AG10803 (cell line): ENCODE measurements at regions not wholly inside any gene's neighbourhood (a gene's known extent, or its start where the extent isn't known, plus 50 kb on each side); places are given as distances from the start of the nearest gene placed in this dataset.

Source experiments
- DNase-seq: peaks from one replicate; pipeline ENCODE4 v3.0.0; 2010; ENCODE audit warnings: low read depth
- H3K4me3 ChIP-seq: 2 replicates; pipeline ENCODE4 v1.5.1; 2011; ENCODE audit warnings: mild to moderate bottlenecking, low read length, control low read depth
- TF ChIP-seq, protein P1 (sequence below): conservative IDR thresholded peaks from 2 replicates; pipeline ENCODE4 v1.5.1; 2011; ENCODE audit warnings: mild to moderate bottlenecking, low read length, control low read depth, inconsistent platforms

DNA sequence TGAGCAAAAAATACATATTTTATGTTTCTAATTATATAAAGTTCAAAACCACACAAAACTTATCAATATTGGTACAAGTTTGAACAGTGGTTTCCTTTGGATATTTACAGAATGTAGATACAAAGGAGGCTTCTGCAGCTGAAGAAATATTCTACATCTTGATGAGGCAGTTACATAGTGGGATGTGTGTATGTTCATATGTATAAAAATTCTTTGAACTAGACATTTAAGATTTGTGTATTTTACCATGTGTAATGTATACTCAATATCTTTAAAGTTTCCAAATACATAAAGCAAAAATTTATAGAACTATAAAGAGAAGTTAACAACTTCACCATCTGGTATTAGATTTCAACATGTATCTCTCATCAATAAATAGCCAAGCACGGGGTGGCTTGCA, 80.7 kb upstream of the TNFSF4 start:
- no peak for DNase-seq
- TF ChIP-seq, protein P1, sequence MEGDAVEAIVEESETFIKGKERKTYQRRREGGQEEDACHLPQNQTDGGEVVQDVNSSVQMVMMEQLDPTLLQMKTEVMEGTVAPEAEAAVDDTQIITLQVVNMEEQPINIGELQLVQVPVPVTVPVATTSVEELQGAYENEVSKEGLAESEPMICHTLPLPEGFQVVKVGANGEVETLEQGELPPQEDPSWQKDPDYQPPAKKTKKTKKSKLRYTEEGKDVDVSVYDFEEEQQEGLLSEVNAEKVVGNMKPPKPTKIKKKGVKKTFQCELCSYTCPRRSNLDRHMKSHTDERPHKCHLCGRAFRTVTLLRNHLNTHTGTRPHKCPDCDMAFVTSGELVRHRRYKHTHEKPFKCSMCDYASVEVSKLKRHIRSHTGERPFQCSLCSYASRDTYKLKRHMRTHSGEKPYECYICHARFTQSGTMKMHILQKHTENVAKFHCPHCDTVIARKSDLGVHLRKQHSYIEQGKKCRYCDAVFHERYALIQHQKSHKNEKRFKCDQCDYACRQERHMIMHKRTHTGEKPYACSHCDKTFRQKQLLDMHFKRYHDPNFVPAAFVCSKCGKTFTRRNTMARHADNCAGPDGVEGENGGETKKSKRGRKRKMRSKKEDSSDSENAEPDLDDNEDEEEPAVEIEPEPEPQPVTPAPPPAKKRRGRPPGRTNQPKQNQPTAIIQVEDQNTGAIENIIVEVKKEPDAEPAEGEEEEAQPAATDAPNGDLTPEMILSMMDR, result no peak
- H3K4me3 ChIP-seq, result no peak overlapping the region

DNA sequence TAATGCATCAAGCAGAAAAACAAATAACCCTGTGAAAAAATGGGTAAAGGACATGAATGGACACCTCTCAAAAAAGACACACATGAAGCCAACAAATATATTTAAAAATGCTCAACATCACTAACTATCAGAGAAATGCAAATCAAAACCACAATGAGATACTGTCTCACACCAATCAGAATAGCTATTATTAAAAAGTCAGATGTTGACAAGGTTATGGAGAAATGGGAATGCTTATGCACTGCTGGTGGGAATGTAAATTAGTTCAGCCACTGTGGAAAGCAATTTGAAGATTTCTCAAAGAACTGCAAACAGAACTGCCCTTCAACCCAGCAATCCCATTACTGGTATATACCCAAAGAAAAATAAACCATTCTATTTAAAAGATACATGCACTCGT, 86.6 kb upstream of the TNFSF4 start:
- no peak overlapping the region for H3K4me3 ChIP-seq
- TF ChIP-seq, protein P1, result no peak
- no peak for DNase-seq

DNA sequence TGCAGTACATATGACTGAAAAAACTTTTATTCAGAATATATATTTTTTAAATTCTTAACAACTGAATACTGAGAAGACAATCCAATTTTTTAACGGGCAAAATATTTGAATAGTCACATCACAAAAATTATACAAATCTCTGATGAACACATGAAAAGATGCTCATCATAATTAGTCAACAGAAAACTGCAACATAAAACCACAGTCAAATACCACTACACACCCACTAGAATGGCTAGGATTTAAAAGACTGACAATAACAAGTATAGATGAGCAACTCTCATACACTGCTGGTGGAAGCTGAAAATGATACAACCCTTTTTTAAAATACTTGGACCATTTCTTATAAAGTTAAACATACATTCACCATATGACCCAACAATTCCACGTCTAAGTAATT, 87.7 kb upstream of the TNFSF4 start:
- DNase-seq, result peak; percentile 79
- no peak overlapping the region for H3K4me3 ChIP-seq
- TF ChIP-seq, protein P1, result no peak

DNA sequence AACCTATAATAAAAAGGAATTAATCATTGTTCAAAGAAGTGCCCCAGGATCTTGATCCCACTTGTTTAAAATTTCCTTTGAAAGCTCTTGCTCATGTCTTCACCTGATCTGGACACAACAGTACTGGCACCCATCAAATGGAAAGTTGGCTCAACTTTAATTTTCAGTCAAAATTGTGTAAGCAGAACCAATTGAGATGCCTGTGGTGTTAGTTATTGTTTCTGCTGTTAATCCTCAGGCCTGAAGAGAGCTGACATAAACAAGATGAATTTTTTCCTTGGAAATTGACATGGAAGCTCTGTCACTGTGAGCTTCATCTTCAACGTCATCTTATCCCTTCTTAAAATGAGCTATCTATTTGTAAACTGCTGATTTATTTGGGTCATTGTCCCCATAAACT, 88.3 kb upstream of the TNFSF4 start:
- no peak overlapping the region for H3K4me3 ChIP-seq
- peak; percentile 67 for DNase-seq
- TF ChIP-seq, protein P1, result no peak

DNA sequence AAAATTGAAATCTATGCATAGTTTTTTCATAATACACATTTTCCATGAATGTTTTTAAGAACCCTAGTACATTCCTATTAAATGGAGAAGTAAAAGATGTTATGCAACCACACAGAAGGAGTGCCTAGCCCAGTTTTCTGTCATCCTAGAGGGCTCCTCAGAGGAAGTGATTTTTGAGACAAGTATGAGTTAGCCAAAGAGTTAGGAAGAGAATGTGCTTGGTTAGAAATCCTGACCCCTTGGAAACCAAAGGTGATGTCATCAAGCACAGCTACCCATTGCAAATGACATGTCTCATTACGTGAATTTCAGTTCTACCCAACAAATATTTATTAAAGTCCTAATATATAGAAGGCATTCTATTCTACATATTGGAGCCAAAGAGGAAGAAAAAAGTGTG, 88.9 kb upstream of the TNFSF4 start:
- H3K4me3 ChIP-seq, result no peak overlapping the region
- DNase-seq, result peak; percentile 49
- TF ChIP-seq, protein P1, result no peak

DNA sequence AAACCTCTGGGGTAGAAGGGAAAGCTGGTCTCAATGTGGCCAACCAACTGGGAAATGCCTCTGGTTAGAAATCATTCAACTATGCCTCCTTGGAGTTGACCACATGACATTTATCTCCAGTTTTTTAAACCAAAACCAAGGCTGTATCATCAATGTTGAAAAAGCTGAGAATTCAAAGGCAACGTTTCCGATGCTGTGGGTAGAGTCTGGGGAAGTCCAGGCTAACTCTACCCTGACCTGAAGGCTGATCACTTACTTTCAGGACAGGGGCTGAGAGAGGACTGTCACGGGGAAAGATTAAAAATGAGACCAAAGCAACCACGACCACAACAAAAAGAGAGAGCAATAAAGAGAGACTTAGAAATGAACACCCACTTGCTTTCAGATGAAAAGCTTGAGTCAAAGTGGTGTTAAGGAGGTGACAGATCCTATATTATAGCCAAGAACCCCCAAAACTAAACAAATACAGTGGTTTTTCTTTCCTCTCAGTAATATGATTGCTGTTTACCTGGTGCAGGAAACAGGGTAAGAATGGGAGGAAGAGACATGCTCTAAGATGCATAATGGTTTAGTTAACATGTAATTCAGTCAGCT, 90.8 kb upstream of the TNFSF4 start:
- TF ChIP-seq, protein P1, result no peak
- H3K4me3 ChIP-seq, result no peak overlapping the region
- no peak for DNase-seq
